ENCODE measurements at regions not wholly inside any gene's neighbourhood (a gene's known extent, or its start where the extent isn't known, plus 50 kb on each side); places are given as distances from the start of the nearest gene placed in this dataset.

DNA sequence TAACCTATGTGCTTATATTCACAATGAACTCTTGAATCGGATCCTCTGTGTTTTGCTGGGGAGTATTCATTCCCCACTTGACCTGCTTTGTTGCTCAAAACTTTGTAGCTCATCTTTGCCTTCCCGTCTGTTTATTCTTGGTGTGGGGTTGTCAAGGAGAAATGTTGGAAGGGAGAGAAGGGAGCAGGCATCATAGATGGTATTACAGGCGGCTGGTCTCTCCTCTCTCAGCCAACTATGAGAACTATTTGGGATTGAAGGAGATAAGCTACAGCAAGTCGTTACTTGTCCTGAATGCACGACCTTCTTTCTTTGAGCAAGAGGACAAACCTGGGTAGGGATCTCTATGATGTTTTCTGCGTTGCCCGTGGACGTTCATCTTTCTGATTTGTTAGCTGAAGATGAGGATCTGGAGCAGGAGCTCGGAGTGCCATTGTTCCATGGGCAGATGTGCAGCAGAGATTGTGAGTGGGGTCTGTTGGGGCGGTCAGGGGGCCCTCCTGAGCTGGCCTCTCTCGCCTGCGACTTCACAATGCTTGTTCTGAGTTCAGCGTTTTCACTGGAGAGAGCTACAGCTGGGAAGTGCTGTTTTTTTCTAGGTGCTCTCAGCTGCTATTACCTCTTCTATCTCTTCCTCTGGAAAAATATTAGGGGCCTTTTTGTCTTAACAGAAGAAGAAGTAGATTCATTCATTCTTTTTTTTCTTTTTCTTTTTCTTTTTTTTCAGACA, 126.9 kb upstream of the KLF6 start:
- no peak overlapping the region for H3K4me3 Mint-ChIP-seq
- peaks cover 10% of the 10 kb centered on the region for H3K27me3 Mint-ChIP-seq
- DNase-seq (no peak), ATAC-seq (ENCODE audit: low read depth in 2 of 2) (no peak)
- Histone ChIP-seq H3K9me3 (ENCODE audit: control insufficient read depth in 2 of 2, low read length in 2 of 2) (no peaks in the 10 kb centered on the region), H3K36me3 (ENCODE audit: control insufficient read depth, insufficient read depth, low read length) (no peaks in the 10 kb centered on the region), H3K27me3 (ENCODE audit: control insufficient read depth, insufficient read depth, low read length) (no peaks in the 10 kb centered on the region), H3K27ac (ENCODE audit: insufficient read depth, low read length, poor library complexity, severe bottlenecking) (no peak overlapping the region), H3K4me1 (ENCODE audit: control insufficient read depth, insufficient read depth, low read length, poor library complexity, severe bottlenecking) (no peaks in the 10 kb centered on the region), H3K4me3 (ENCODE audit: low read depth, low read length) (no peak overlapping the region)
- H3K36me3 Mint-ChIP-seq, result no peaks in the 10 kb centered on the region
- peaks cover 0 to 4% (median 2%) of the 10 kb centered on the region in 4 donors for H3K4me1 Mint-ChIP-seq
- peak overlapping the region in 1 of 3 donors; percentile 11 for H3K27ac Mint-ChIP-seq
- H3K9me3 Mint-ChIP-seq, result peaks cover 0 to 5% (median 0%) of the 10 kb centered on the region in 7 donors

GRCh38 chr10:3911241-3911640, 126.2 kb upstream of the KLF6 start:
- no peaks in the 10 kb centered on the region for H3K9me3 ChIP-seq (ENCODE audit: control insufficient read depth in 2 of 2, low read length in 2 of 2)
- H3K27ac Mint-ChIP-seq, result peak overlapping the region in 1 of 3 donors; percentile 11
- H3K4me1 Mint-ChIP-seq, result peaks cover 0 to 4% (median 2%) of the 10 kb centered on the region in 4 donors
- H3K27me3 Mint-ChIP-seq, result peaks cover 10% of the 10 kb centered on the region
- no peak for ATAC-seq (ENCODE audit: low read depth in 2 of 2)
- no peak overlapping the region for H3K4me3 ChIP-seq (ENCODE audit: low read depth, low read length)
- peaks cover 0 to 5% (median 0%) of the 10 kb centered on the region in 7 donors for H3K9me3 Mint-ChIP-seq
- DNase-seq, result no peak
- H3K27me3 ChIP-seq (ENCODE audit: control insufficient read depth, insufficient read depth, low read length), result no peaks in the 10 kb centered on the region
- H3K36me3 Mint-ChIP-seq, result no peaks in the 10 kb centered on the region
- H3K27ac ChIP-seq (ENCODE audit: insufficient read depth, low read length, poor library complexity, severe bottlenecking), result no peak overlapping the region
- H3K4me1 ChIP-seq (ENCODE audit: control insufficient read depth, insufficient read depth, low read length, poor library complexity, severe bottlenecking), result no peaks in the 10 kb centered on the region
- H3K4me3 Mint-ChIP-seq, result no peak overlapping the region
- H3K36me3 ChIP-seq (ENCODE audit: control insufficient read depth, insufficient read depth, low read length), result no peaks in the 10 kb centered on the region

DNA sequence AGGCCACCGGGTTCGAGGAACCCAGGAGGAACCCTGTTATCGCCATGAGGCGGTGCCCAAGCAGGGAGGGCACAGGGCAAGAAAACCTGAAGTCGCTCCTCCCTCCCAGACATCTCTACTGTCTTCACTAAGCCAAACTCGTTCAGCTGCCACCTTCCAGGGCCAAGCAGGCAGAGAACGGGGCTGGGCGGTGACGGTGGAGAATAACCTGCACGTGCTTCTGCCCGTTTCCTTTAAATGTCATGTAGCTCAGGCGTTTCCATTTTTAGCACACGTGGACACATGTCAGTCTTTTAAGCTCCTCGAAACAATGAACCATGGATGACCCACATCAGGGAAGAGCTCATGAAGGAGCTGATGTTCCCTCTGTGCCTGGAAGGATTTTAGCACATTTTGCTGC, 124.3 kb upstream of the KLF6 start:
- peaks cover 0 to 5% (median 0%) of the 10 kb centered on the region in 7 donors for H3K9me3 Mint-ChIP-seq
- peaks cover 10% of the 10 kb centered on the region for H3K27me3 Mint-ChIP-seq
- Histone ChIP-seq H3K4me3 (ENCODE audit: low read depth, low read length) (no peak overlapping the region), H3K27ac (ENCODE audit: insufficient read depth, low read length, poor library complexity, severe bottlenecking) (no peak overlapping the region), H3K27me3 (ENCODE audit: control insufficient read depth, insufficient read depth, low read length) (no peaks in the 10 kb centered on the region), H3K36me3 (ENCODE audit: control insufficient read depth, insufficient read depth, low read length) (no peaks in the 10 kb centered on the region), H3K4me1 (ENCODE audit: control insufficient read depth, insufficient read depth, low read length, poor library complexity, severe bottlenecking) (no peaks in the 10 kb centered on the region), H3K9me3 (ENCODE audit: control insufficient read depth in 2 of 2, low read length in 2 of 2) (no peaks in the 10 kb centered on the region)
- no peak overlapping the region for H3K4me3 Mint-ChIP-seq
- DNase-seq (no peak), ATAC-seq (ENCODE audit: low read depth in 2 of 2) (no peak)
- peaks cover 0 to 4% (median 2%) of the 10 kb centered on the region in 4 donors for H3K4me1 Mint-ChIP-seq
- H3K36me3 Mint-ChIP-seq, result no peaks in the 10 kb centered on the region
- H3K27ac Mint-ChIP-seq, result no peak overlapping the region

DNA sequence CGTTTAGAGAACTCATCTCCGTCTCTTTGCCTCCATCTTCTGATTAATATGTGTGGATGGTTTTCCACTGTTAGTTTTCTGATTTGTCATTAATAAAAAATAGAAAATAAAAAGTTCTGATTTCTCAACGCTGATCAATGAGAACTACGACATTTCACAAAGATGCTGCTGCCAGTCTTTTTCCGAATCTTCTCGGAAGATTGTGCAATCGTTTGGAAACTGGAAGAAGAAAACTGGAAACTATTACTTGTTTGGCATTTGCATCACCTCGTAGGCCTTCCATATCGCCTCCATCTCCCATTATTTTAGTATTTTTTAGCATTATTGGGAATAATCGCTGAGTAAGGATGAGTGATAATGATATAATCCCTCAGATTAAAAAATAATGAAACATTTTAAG, 123.2 kb upstream of the KLF6 start:
- no peaks in the 10 kb centered on the region for H3K36me3 Mint-ChIP-seq
- Histone ChIP-seq H3K27me3 (ENCODE audit: control insufficient read depth, insufficient read depth, low read length) (no peaks in the 10 kb centered on the region), H3K4me1 (ENCODE audit: control insufficient read depth, insufficient read depth, low read length, poor library complexity, severe bottlenecking) (no peaks in the 10 kb centered on the region), H3K4me3 (ENCODE audit: low read depth, low read length) (no peak overlapping the region), H3K36me3 (ENCODE audit: control insufficient read depth, insufficient read depth, low read length) (no peaks in the 10 kb centered on the region), H3K9me3 (ENCODE audit: control insufficient read depth in 2 of 2, low read length in 2 of 2) (no peaks in the 10 kb centered on the region), H3K27ac (ENCODE audit: insufficient read depth, low read length, poor library complexity, severe bottlenecking) (no peak overlapping the region)
- H3K27me3 Mint-ChIP-seq, result peaks cover 10% of the 10 kb centered on the region
- peaks cover 0 to 1% (median 0%) of the 10 kb centered on the region in 7 donors for H3K9me3 Mint-ChIP-seq
- ATAC-seq (ENCODE audit: low read depth in 2 of 2) (no peak), DNase-seq (no peak)
- H3K4me3 Mint-ChIP-seq, result no peak overlapping the region
- peaks cover 0 to 4% (median 2%) of the 10 kb centered on the region in 4 donors for H3K4me1 Mint-ChIP-seq
- no peak overlapping the region for H3K27ac Mint-ChIP-seq

DNA sequence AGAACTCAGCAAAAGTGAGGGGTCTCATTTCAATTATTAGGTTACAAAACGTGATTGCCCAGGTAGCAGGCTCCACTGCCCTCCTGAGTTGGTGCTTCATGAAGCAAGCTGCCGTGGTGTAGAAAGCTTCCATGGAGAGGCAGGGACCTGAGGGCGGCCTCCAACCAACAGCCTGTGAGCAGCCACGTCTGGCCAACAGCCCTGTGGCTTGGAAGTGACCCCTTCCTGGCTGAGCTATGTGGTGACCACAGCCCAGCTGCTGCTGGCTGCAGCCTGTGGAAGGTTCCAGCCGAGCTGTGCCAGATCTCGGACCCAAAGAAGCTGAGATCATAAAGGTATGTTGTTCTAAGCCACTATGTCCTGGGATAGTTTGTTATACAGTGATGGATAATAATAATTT, 122.5 kb upstream of the KLF6 start:
- ATAC-seq (ENCODE audit: low read depth in 2 of 2) (no peak), DNase-seq (no peak)
- Mint-ChIP-seq H3K4me3 (no peak overlapping the region), H3K4me1 (peaks cover 4 to 10% (median 5%) of the 10 kb centered on the region in 4 donors), H3K27ac (peak overlapping the region in 1 of 3 donors; percentile 81), H3K36me3 (no peaks in the 10 kb centered on the region), H3K9me3 (no peaks in the 10 kb centered on the region), H3K27me3 (peaks cover 5% of the 10 kb centered on the region)
- no peak overlapping the region for H3K4me3 ChIP-seq (ENCODE audit: low read depth, low read length)
- H3K4me1 ChIP-seq (ENCODE audit: control insufficient read depth, insufficient read depth, low read length, poor library complexity, severe bottlenecking), result peaks cover 3% of the 10 kb centered on the region
- no peaks in the 10 kb centered on the region for H3K9me3 ChIP-seq (ENCODE audit: control insufficient read depth in 2 of 2, low read length in 2 of 2)
- no peaks in the 10 kb centered on the region for H3K36me3 ChIP-seq (ENCODE audit: control insufficient read depth, insufficient read depth, low read length)
- H3K27me3 ChIP-seq (ENCODE audit: control insufficient read depth, insufficient read depth, low read length), result no peaks in the 10 kb centered on the region
- no peak overlapping the region for H3K27ac ChIP-seq (ENCODE audit: insufficient read depth, low read length, poor library complexity, severe bottlenecking)

DNA sequence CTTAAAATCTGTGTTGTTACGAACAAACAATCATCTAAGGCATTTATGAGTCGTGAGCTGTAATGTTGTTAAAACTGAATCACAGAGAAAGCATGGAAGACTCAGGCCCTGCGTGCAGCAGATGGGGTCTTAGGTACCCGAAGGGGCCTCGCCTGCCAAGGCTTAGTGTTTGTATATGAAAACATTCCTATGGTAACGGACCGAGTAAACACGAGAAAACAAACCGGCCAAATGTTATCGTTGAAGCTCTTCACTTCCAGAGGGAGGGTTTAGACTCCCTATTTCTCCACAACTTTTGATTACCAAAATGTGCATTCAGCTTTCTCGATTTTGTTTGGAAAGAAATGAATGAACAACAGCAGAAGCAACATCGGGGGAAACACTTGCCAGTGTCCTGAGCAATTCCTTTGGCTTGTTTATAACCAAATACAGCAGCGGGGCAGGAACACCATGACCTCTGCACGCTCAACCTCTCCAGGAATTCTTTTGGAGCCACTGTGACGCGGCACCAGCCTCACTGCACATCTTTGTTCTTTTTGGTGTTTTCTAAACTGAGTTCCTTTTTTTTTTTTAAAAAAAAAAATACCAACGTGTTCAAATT, 121.6 kb upstream of the KLF6 start:
- Mint-ChIP-seq H3K36me3 (no peaks in the 10 kb centered on the region), H3K27ac (peak overlapping the region in 2 of 3 donors; percentile 37 to 81)
- no peak for ATAC-seq (ENCODE audit: low read depth in 2 of 2)

GRCh38 chr10:3904419-3904960, 119.5 kb upstream of the KLF6 start:
- Histone ChIP-seq H3K4me1 (ENCODE audit: control insufficient read depth, insufficient read depth, low read length, poor library complexity, severe bottlenecking) (peaks cover 9% of the 10 kb centered on the region), H3K36me3 (ENCODE audit: control insufficient read depth, insufficient read depth, low read length) (no peaks in the 10 kb centered on the region), H3K27me3 (ENCODE audit: control insufficient read depth, insufficient read depth, low read length) (no peaks in the 10 kb centered on the region), H3K27ac (ENCODE audit: insufficient read depth, low read length, poor library complexity, severe bottlenecking) (no peak overlapping the region), H3K9me3 (ENCODE audit: control insufficient read depth in 2 of 2, low read length in 2 of 2) (no peaks in the 10 kb centered on the region), H3K4me3 (ENCODE audit: low read depth, low read length) (no peak overlapping the region)
- H3K9me3 Mint-ChIP-seq, result no peaks in the 10 kb centered on the region
- H3K27ac Mint-ChIP-seq, result peak overlapping the region; percentile 60 to 71 (median 63)
- peaks cover 4% of the 10 kb centered on the region for H3K27me3 Mint-ChIP-seq
- no peak overlapping the region for H3K4me3 Mint-ChIP-seq
- ATAC-seq (ENCODE audit: low read depth in 2 of 2) (no peak), DNase-seq (no peak)
- H3K4me1 Mint-ChIP-seq, result peaks cover 0 to 21% (median 16%) of the 10 kb centered on the region in 4 donors
- H3K36me3 Mint-ChIP-seq, result no peaks in the 10 kb centered on the region

More for the DNA sequence above, 121.6 kb upstream of the KLF6 start:
- H3K9me3 ChIP-seq (ENCODE audit: control insufficient read depth in 2 of 2, low read length in 2 of 2), result no peaks in the 10 kb centered on the region
- H3K4me3 ChIP-seq (ENCODE audit: low read depth, low read length), result no peak overlapping the region
- no peak for DNase-seq
- no peak overlapping the region for H3K4me3 Mint-ChIP-seq
- H3K4me1 Mint-ChIP-seq, result peaks cover 4 to 19% (median 13%) of the 10 kb centered on the region in 4 donors
- H3K27ac ChIP-seq (ENCODE audit: insufficient read depth, low read length, poor library complexity, severe bottlenecking), result no peak overlapping the region
- H3K36me3 ChIP-seq (ENCODE audit: control insufficient read depth, insufficient read depth, low read length), result no peaks in the 10 kb centered on the region
- peaks cover 9% of the 10 kb centered on the region for H3K4me1 ChIP-seq (ENCODE audit: control insufficient read depth, insufficient read depth, low read length, poor library complexity, severe bottlenecking)
- no peaks in the 10 kb centered on the region for H3K9me3 Mint-ChIP-seq
- H3K27me3 ChIP-seq (ENCODE audit: control insufficient read depth, insufficient read depth, low read length), result no peaks in the 10 kb centered on the region
- H3K27me3 Mint-ChIP-seq, result peaks cover 5% of the 10 kb centered on the region

Measured in CD4-positive, CD25-positive, alpha-beta regulatory T cell (primary cell).